ENCODE measurements at regions not wholly inside any gene's neighbourhood (a gene's known extent, or its start where the extent isn't known, plus 50 kb on each side); places are given as distances from the start of the nearest gene placed in this dataset.
A peak's percentile ranks its signal among the peaks of the same experiment; 100 is the strongest.

GRCh38 chr9:16180546-16180945 is 627.7 kb downstream of the CCDC171 start:
- peak overlapping the region; percentile 55 for H2AFZ ChIP-seq (ENCODE audit: low read length, unreplicated experiment)
- H3K36me3 ChIP-seq (ENCODE audit: insufficient read depth, low read length) = no peaks in the 10 kb centered on the region
- H3K27me3 ChIP-seq (ENCODE audit: insufficient read depth, low read length) = no peaks in the 10 kb centered on the region
- H3K4me3 ChIP-seq (ENCODE audit: low read depth, low read length) = no peak overlapping the region
- peak overlapping the region; percentile 8; the same call in 1 of the 2 replicates for H3K27ac ChIP-seq (ENCODE audit: low read depth, low read length)
- peaks cover 9% of the 10 kb centered on the region for H3K4me1 ChIP-seq (ENCODE audit: control insufficient read depth, insufficient read depth, low read length, unreplicated experiment)
- H3K79me2 ChIP-seq (ENCODE audit: control insufficient read depth, insufficient read depth, low read length, unreplicated experiment) = no peaks in the 10 kb centered on the region

DNA sequence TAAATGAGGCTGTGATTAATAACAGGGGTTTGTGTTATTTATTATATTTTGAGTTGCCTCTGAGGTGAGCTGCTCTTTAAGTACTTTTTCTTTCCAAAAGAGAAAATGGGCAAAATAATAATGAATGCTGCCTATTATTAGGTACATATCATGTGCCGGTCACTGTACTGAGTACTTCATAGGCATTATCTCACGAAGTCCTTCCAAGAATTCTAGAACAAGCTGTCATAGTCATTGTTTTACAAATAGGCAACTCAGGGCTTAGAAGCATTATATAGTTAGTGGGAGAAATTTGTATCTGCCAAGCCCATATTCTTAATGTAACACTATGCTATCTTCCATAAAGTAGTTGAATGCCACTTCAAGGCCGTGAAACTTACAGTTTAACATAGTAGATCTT is 628.7 kb downstream of the CCDC171 start:
- Histone ChIP-seq H3K27me3 (ENCODE audit: insufficient read depth, low read length) (no peaks in the 10 kb centered on the region), H3K27ac (ENCODE audit: low read depth, low read length) (peak overlapping the region; percentile 3; the same call in 1 of the 2 replicates), H3K36me3 (ENCODE audit: insufficient read depth, low read length) (no peaks in the 10 kb centered on the region), H3K4me1 (ENCODE audit: control insufficient read depth, insufficient read depth, low read length, unreplicated experiment) (peaks cover 9% of the 10 kb centered on the region), H2AFZ (ENCODE audit: low read length, unreplicated experiment) (no peak overlapping the region), H3K79me2 (ENCODE audit: control insufficient read depth, insufficient read depth, low read length, unreplicated experiment) (no peaks in the 10 kb centered on the region), H3K4me3 (ENCODE audit: low read depth, low read length) (no peak overlapping the region)

GRCh38 chr9:16182784-16183183 is 629.9 kb downstream of the CCDC171 start:
- no peaks in the 10 kb centered on the region for H3K79me2 ChIP-seq (ENCODE audit: control insufficient read depth, insufficient read depth, low read length, unreplicated experiment)
- no peaks in the 10 kb centered on the region for H3K27me3 ChIP-seq (ENCODE audit: insufficient read depth, low read length)
- H2AFZ ChIP-seq (ENCODE audit: low read length, unreplicated experiment) = no peak overlapping the region
- no peaks in the 10 kb centered on the region for H3K36me3 ChIP-seq (ENCODE audit: insufficient read depth, low read length)
- H3K4me1 ChIP-seq (ENCODE audit: control insufficient read depth, insufficient read depth, low read length, unreplicated experiment) = peaks cover 9% of the 10 kb centered on the region
- H3K27ac ChIP-seq (ENCODE audit: low read depth, low read length) = no peak overlapping the region
- H3K4me3 ChIP-seq (ENCODE audit: low read depth, low read length) = no peak overlapping the region

- no peak overlapping the region for H3K4me3 ChIP-seq (ENCODE audit: low read depth, low read length)
- H3K27ac ChIP-seq (ENCODE audit: low read depth, low read length) = no peak overlapping the region
- no peak overlapping the region for H2AFZ ChIP-seq (ENCODE audit: low read length, unreplicated experiment)
- H3K27me3 ChIP-seq (ENCODE audit: insufficient read depth, low read length) = no peaks in the 10 kb centered on the region
- H3K79me2 ChIP-seq (ENCODE audit: control insufficient read depth, insufficient read depth, low read length, unreplicated experiment) = no peaks in the 10 kb centered on the region
- peaks cover 3% of the 10 kb centered on the region; the same call in 1 of the 2 replicates for H3K36me3 ChIP-seq (ENCODE audit: insufficient read depth, low read length)
- H3K4me1 ChIP-seq (ENCODE audit: control insufficient read depth, insufficient read depth, low read length, unreplicated experiment) = peaks cover 5% of the 10 kb centered on the region
Measured at GRCh38 chr9:16184964-16185646, 632.3 kb downstream of the CCDC171 start.

GRCh38 chr9:16191191-16191590 is 638.3 kb downstream of the CCDC171 start:
- no peaks in the 10 kb centered on the region for H3K27me3 ChIP-seq (ENCODE audit: insufficient read depth, low read length)
- peaks cover 34% of the 10 kb centered on the region for H3K4me1 ChIP-seq (ENCODE audit: control insufficient read depth, insufficient read depth, low read length, unreplicated experiment)
- peak overlapping the region; percentile 79 for H3K27ac ChIP-seq (ENCODE audit: low read depth, low read length)
- peaks cover 3% of the 10 kb centered on the region; the same call in 1 of the 2 replicates for H3K36me3 ChIP-seq (ENCODE audit: insufficient read depth, low read length)
- no peak overlapping the region for H3K4me3 ChIP-seq (ENCODE audit: low read depth, low read length)
- no peak overlapping the region for H2AFZ ChIP-seq (ENCODE audit: low read length, unreplicated experiment)
- H3K79me2 ChIP-seq (ENCODE audit: control insufficient read depth, insufficient read depth, low read length, unreplicated experiment) = no peaks in the 10 kb centered on the region

GRCh38 chr9:16191691-16192402 is 639.0 kb downstream of the CCDC171 start:
- Histone ChIP-seq H3K27me3 (ENCODE audit: insufficient read depth, low read length) (no peaks in the 10 kb centered on the region), H3K4me3 (ENCODE audit: low read depth, low read length) (peak overlapping the region; percentile 44; the same call in 1 of the 2 replicates), H3K27ac (ENCODE audit: low read depth, low read length) (peak overlapping the region; percentile 79), H3K79me2 (ENCODE audit: control insufficient read depth, insufficient read depth, low read length, unreplicated experiment) (no peaks in the 10 kb centered on the region), H3K4me1 (ENCODE audit: control insufficient read depth, insufficient read depth, low read length, unreplicated experiment) (peaks cover 35% of the 10 kb centered on the region), H2AFZ (ENCODE audit: low read length, unreplicated experiment) (peak overlapping the region; percentile 74), H3K36me3 (ENCODE audit: insufficient read depth, low read length) (peaks cover 3% of the 10 kb centered on the region; the same call in 1 of the 2 replicates)

GRCh38 chr9:16192403-16193017 is 639.7 kb downstream of the CCDC171 start:
- H3K79me2 ChIP-seq (ENCODE audit: control insufficient read depth, insufficient read depth, low read length, unreplicated experiment) = no peaks in the 10 kb centered on the region
- H3K4me3 ChIP-seq (ENCODE audit: low read depth, low read length) = peak overlapping the region; percentile 36; the same call in 1 of the 2 replicates
- peak overlapping the region; percentile 52 for H2AFZ ChIP-seq (ENCODE audit: low read length, unreplicated experiment)
- H3K4me1 ChIP-seq (ENCODE audit: control insufficient read depth, insufficient read depth, low read length, unreplicated experiment) = peaks cover 35% of the 10 kb centered on the region
- H3K27me3 ChIP-seq (ENCODE audit: insufficient read depth, low read length) = no peaks in the 10 kb centered on the region
- H3K27ac ChIP-seq (ENCODE audit: low read depth, low read length) = peak overlapping the region; percentile 79
- H3K36me3 ChIP-seq (ENCODE audit: insufficient read depth, low read length) = peaks cover 3% of the 10 kb centered on the region; the same call in 1 of the 2 replicates

DNA sequence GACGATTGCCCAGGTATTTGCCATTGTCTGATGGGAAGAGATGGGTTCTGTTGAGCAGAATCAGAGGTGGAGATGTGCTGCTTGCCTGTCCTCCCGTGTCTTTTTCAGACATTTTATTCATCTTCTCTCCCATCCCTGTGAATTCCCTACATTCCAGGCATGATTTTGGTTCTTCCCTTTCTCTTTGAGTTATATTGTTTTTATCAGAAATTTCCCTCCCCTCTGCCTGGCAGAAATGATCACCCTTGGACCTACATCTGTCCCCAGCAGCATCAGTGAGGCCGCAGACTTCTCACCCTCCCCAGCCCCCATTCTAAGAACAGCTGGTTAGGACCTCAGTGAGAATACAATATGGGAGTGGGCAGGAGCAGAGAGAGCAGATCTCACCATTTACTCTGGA is 640.2 kb downstream of the CCDC171 start:
- Histone ChIP-seq H3K79me2 (ENCODE audit: control insufficient read depth, insufficient read depth, low read length, unreplicated experiment) (no peaks in the 10 kb centered on the region), H3K27ac (ENCODE audit: low read depth, low read length) (peak overlapping the region; percentile 79), H3K27me3 (ENCODE audit: insufficient read depth, low read length) (no peaks in the 10 kb centered on the region), H3K4me1 (ENCODE audit: control insufficient read depth, insufficient read depth, low read length, unreplicated experiment) (peaks cover 35% of the 10 kb centered on the region), H2AFZ (ENCODE audit: low read length, unreplicated experiment) (peak overlapping the region; percentile 52), H3K4me3 (ENCODE audit: low read depth, low read length) (peak overlapping the region; percentile 20; the same call in 1 of the 2 replicates), H3K36me3 (ENCODE audit: insufficient read depth, low read length) (peaks cover 3% of the 10 kb centered on the region; the same call in 1 of the 2 replicates)

DNA sequence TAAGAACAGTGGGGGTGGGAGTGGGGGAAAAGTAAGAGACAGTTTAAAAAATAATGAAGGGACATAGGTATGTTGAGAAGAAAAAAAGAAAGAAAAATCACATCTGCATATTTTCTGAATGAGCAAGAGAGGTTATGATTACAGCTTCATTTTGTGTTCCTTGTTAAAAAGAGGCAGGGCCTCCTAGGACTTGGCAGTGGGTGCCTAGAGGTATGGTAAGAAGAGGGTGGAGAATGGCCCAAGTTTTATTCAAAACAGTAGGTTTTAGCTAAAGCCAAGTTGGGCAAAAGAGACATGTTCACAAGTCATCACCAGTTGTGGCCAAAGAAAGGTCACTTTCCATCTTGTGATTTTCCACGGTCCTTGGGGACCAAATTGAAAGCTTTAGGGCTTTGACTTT is 643.4 kb downstream of the CCDC171 start:
- Histone ChIP-seq H3K27me3 (ENCODE audit: insufficient read depth, low read length) (no peaks in the 10 kb centered on the region), H3K4me3 (ENCODE audit: low read depth, low read length) (no peak overlapping the region), H3K79me2 (ENCODE audit: control insufficient read depth, insufficient read depth, low read length, unreplicated experiment) (no peaks in the 10 kb centered on the region), H3K27ac (ENCODE audit: low read depth, low read length) (no peak overlapping the region), H2AFZ (ENCODE audit: low read length, unreplicated experiment) (peak overlapping the region; percentile 42), H3K36me3 (ENCODE audit: insufficient read depth, low read length) (no peaks in the 10 kb centered on the region), H3K4me1 (ENCODE audit: control insufficient read depth, insufficient read depth, low read length, unreplicated experiment) (peaks cover 29% of the 10 kb centered on the region)

DNA sequence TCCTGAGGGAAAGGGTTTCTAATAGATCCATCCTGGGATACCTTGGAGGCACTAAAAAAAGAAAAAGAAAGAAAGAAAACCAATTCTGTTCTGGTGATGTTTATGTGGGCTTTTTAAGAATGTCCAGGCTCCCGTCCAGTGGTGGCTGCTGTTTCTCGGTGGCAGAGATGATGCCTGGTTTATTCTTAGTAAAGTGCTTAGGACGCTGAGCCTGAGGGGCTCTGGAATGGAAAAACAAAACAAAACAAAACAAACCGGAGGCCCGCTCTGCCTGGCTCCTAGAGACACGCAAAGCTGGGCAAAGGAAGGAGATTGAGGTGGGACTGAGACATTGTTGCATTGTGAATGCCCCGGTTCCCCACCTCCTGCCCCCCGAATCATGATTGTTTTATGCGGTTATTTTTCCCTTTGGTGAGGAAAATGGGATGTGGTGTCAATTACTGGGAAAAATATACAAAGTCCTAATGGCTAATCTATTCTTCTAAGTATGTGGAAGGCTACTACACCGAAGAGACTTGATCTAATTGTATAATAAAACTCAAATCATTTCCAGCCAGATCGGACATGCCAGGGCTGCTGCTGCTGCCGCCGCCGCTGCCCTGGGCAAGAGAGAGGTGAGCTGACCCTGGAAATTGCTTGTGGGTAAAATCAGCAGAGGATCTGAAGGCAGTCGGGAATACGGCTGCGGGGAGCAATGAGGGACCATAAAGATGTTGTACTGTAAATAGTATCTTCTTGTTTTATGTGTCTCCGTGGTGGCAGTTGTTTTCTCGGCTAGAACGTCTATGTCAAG is 644.9 kb downstream of the CCDC171 start:
- peaks cover 26% of the 10 kb centered on the region for H3K4me1 ChIP-seq (ENCODE audit: control insufficient read depth, insufficient read depth, low read length, unreplicated experiment)
- no peaks in the 10 kb centered on the region for H3K79me2 ChIP-seq (ENCODE audit: control insufficient read depth, insufficient read depth, low read length, unreplicated experiment)
- H3K27me3 ChIP-seq (ENCODE audit: insufficient read depth, low read length) = no peaks in the 10 kb centered on the region
- no peak overlapping the region for H3K4me3 ChIP-seq (ENCODE audit: low read depth, low read length)
- no peaks in the 10 kb centered on the region for H3K36me3 ChIP-seq (ENCODE audit: insufficient read depth, low read length)
- H2AFZ ChIP-seq (ENCODE audit: low read length, unreplicated experiment) = no peak overlapping the region
- no peak overlapping the region for H3K27ac ChIP-seq (ENCODE audit: low read depth, low read length)
